HG03378 (cell line): ENCODE measurements at regions not wholly inside any gene's neighbourhood (a gene's known extent, or its start where the extent isn't known, plus 50 kb on each side); places are given as distances from the start of the nearest gene placed in this dataset.
"Not testable (repeated sequence)": the region's sequence is repeated elsewhere in the genome, so short reads cannot be mapped to it uniquely, and the experiment has no call there.

Source experiments
- ATAC-seq: cut with Tn5 transposase; IDR thresholded peaks from one replicate; pipeline ENCODE4 v1.9.1; 2021; ENCODE audit warnings: mild to moderate bottlenecking, moderate library complexity; ENCODE audit not compliant: unreplicated experiment

DNA sequence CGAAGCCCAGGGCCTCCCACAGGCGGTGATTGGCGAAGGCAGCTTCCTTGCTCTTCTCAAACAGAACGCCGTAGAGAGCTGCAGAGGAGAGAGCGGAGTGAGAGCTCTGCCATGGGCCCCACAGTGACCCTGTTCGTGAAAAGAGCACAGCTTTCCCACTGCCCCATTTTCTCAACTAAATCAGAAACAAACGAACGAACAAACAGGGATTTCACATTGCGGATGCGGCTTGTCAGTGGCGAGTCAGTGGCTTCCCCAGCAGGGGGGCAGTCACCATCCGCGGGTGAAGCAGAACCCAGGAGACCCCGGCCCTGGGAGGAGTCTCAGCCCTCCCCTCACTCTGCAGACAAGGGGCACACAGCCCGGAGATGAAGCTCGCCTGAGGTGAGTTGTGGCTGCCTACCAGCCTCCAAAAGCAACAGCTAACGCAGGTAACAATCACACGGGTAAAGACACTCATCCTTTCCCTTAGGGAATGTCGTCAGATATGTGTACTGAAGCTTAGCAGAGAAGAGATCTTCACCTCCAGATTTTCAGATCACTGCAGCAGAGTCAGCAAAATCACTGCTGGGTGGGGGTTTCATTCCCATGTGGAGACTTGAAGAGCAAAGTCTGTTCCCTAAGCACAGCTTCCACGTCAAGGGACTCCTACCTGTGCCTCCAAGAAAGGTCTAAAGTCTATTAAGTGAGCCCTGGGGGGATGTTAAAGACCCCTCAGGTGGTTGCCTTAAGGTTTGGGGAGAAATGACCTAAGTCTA lies 51.2 kb upstream of the GPR31 start:
- no peak for ATAC-seq

DNA sequence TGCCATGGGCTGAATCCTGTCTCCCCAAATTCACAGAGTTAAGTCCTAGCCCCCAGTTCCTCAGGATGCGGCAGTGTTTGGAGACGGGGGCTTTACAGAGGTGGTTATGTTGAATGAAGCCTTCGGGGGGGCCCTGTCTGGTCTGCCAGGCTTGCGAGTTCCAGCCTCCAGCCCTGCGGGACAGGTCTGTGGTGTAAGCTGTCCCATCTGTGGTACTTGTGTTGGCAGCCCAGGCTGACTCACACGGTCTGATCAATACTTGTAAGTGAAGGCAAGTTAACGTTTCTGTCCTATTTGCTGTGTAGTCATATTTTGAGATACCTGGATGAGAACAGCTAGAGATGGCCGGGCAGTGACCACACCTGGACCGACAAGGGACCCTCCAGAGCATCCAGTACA lies 51.8 kb upstream of the GPR31 start:
- ATAC-seq = no peak

DNA sequence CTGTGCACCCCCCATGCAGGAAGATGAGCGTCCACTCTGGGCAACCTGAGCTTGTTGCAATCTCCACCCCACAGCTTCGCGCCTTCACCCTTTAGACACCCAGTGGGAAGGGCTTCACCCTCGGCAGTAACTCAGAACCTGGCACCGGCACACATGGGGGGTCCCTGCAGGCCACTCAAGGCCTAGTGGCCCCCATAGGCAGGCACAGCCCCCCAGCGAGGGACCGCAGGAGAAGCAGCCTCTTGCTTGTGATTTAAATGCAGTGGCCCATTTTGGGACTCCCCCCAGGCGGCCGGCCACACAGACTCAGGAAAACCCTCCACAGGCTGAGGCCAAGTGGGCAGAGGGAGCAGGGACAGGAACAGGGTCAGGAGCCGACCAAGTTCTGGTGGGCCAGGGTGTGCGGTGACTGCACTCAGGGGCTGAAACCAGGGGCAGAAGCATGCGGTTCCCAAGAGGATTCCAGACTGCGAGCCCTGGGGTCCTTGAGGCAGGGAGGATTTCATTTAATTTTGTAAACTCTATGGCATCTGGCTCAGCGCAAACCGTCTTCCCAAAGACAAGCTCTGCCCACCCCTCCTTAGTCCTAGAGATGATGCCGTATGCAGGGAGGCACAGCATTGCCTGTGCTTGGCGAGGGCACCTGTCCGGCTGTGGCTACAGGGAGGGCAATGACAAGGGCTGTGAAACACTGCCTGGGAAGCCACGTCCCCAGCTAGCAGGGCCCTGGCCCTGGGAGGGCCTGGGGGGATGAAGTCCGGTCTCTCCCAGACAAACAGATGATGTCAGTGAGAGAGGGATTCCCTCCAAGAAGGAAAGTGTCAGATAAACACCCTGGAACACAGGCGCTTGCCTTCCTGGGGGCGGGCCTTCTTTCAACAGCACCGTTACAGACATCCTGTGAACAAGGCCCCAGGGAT lies 52.9 kb upstream of the GPR31 start:
- ATAC-seq = no peak

DNA sequence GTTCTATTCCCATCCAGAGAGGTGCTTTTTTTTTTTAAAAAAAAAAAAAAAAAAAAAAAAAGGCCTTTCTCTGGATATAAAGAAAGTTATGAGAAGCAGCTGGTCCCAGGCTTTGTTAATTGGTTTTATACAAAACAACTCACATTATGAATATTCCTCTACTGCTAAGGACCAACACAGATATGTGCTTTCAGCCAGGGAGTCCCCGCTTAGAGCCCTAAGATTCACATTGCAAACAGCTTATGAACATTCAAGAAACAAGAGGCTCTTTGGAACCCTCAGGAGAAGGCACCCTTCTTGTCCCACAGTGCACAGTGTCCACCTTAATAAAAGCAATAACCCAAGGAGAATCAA lies 53.5 kb upstream of the GPR31 start:
- ATAC-seq = no peak

DNA sequence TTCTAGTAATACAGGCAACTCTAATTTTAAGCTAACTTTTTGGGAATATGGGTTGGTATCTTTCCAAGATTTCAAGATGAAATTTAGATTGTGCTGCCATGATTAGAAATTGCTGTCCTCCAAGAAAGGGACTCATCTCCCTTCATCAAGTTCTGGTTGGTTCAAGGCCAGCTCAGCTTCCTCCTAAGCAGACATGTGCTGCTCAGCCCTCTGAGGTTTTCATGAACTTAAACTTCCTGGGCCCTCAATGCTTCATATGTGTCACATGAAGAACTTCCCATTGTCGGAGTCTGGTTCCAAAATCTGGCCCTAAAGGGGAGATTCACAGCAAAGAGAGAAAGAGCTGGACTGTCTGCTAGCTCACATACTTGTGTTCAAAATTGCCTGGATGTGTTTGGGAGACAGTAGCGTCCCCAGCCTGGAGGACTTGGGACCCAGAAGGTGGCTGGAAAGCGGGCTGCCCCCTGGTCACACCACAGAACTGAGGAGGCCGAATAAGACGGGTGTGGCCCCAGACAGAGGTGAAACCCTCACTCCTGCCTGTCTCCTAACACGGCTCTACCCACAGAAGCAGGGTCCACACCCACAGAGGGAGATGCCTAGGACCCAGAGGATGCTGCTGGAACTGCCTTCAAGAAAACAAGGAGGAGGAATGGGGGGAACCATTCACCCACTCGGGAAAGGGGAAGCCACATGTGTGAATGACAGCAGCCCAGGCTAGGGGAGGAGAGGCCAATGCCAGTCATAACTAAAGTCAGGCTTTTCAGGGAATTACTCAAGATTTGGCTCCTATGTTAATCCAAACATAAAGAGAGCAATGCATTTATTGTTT lies 54.3 kb upstream of the GPR31 start:
- ATAC-seq = no peak

DNA sequence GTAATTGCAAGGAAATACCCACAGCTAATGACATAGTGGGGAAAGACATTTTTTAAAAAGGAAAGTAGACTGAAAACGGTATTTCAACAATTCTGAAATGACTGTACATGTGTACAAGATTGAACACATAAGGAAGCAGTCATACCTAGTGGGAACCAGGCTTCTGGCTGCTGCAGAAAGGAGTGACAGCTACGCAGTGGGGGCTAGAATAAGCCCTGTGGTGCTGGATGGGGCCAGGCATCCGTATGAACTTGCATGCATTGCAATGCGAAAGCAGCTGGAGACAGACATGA lies 54.9 kb upstream of the GPR31 start:
- peak; percentile 70 for ATAC-seq

DNA sequence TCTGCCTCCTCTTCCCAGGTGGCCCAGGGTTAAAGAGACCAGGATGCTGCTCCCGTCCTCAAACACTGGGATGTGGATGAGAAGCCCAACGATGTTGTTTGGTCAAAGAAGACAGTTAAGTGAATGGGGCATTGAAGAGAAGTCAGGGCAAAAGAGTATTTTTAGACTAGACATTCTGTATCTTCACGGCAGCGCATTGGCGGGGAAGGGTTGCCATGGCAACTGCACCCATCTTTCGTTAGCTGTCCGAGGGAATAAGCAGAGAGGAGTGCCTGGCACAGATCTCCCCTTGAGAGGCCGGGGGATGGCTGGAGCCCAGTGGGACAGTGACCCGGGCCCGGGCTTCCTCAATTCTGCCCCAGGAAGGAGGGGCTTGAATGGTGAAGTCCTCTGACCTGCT lies 56.4 kb upstream of the GPR31 start:
- ATAC-seq = no peak

DNA sequence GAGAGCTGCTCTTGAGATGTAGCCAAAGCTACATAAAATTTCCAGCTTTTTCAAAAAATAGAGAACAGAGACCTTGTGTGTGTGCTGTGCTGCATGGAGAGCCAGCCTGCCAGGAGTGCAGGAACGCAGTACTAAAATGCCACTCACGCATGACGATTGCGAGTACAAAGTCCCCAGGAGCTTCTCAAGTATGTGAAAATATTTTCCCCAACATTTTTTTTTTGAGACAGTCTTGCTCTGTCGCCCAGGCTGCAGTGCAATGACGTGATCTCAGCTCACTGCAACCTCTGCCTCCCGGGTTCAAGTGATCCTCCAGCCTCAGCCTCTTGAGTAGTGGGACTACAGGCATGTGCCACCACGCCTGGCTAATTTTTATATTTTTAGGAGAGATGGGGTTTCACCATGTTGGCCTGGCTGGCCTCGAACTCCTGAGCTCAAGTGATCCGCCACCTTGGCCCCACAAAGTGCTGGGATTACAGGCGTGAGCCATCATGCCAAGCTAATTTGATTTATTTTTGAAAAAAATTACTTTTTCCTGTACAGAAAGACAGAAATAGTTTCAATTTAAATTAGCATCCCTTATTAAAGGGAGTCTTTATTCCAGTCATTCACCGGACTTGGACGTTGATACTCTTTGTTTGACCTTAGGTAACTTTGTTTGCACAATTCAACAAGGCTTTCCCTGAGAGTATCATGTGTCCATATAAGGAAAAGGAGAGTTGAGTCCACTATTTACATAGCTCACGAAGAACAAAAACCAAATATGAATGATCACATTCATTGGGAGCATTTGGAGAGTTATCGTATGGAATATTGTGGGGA lies 57.9 kb upstream of the GPR31 start:
- ATAC-seq = not testable (repeated sequence)

DNA sequence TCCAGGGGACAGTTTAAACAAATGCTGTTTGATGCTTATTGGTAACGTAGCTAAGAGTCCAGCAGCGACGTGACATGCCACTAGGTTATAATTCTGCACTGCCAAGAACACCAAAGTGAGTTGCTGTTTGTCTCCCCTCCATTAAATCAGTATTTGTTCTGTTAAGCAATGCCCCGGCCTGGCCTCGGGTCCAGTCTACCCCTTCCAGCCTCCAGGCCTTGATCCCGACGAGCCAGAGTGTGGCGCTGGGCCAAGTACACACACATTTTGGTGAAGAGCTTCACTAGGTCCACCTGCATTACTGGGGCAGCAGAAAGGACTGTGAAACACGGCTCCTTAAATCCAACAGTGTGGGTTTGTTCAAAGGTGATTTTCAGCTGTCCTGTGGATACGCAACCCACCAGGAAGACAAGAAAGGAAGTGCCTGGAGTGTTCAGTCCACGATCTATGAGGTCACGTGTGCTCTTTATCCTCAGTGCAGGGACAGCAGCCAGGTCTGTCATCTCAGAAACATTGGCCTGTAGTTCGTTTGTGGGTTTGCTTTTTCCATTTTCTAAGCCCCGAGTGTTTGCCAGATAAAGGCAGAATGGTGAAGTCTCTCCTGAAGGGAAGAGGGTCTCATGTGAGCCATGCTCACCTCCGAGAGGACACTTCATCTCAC lies 58.7 kb upstream of the GPR31 start:
- not testable (repeated sequence) for ATAC-seq

DNA sequence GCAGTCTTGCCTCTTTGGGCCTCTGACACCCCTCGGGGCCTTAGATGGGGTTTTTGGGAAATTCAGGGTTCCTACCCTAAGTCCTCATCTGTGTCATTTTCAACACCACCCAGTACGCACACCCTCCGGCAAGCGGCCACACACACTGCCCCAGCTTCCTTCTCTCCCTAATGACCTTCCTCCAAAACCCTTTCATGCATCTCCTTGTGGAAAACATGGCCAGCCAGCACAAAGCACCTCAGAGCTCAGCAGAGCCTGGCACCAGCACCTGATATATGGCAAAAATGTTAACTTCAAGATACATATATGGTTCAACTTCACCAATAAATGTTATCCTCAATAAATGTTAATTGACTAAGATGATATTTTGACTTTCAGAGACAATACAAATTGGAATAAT lies 59.3 kb upstream of the GPR31 start:
- ATAC-seq = not testable (repeated sequence)

DNA sequence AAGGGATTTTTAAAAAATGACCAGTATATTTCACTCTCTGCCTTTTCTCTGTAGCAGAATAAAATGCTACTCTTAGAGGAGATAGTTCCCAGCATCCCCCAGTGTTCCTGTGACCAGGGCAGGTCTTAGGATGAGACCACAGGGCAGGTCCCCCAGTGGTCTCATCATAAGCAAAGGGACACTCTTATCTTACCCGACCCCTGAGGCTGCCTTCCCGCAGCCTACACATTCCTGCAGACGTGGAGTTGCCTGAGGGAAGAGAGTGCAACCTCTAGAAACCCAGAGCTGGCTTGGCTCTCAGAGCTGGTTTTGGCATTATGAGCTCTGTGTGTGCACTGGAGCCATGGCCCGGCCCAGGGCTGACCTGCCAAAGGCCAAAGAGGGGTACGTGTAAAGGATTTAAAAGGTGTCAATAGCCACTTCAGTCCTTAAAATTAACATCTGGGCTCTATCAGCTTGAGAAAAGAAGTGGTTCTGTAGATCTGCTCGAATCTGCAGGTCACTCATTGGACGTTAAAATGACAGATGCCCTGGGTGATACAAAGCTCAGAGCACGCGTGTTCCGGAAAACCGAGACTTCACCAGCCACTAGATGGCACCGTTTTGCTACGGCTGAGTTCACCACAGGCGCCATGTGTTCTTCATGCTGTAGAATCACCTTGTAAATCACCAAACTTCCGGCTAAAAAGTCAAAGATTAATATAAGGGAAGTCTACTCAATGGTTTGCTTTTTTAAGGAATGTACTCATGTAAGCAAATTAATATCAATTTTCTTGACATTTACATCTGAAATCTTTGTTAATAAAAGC lies 60.4 kb upstream of the GPR31 start:
- ATAC-seq = not testable (repeated sequence)

DNA sequence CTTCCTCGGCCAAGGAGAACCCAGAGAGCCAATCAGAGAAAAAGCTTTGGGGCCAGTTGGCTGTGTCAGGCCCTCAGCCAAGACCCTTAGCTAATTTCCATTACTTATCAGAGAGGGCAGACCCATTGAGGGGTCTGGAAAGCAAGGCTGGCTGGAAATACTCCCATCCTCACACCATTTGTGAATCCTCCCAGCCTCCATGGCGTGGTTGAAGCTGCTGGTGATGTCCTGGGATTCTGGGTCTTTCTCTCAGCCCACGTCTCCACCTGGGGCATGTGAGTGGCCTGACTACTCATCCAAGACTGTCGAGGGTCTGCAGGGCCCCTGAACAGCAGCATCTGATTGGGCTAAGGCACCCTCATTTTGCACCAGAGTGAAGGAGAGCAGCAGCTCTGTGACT lies 61.3 kb upstream of the GPR31 start:
- not testable (repeated sequence) for ATAC-seq

DNA sequence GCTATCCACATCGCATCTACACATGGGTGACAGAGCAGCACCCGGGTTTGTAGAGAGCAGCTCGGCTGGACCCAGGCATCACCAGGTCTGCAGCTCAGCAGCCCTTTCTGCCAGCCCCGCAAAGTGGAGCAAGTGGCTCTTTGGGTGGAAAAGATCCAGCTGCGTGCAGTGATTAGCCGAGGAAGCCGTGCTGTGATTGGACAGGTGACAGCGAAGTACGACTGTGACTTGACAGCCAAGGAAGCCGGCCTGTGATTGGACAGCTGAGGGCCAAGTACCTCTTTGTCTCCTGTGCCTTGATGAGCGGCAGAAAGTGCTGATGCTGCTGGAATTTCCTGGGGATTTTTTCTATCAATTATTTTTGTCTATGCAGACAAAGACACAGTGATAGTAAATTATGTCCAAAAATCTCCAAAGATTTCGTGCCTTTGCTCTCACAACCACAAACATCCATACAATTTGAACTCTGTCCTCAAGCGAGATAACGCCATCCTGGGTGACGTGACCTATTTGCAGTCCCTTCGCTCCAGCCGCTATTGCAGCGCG lies 62.3 kb upstream of the GPR31 start:
- no peak for ATAC-seq

DNA sequence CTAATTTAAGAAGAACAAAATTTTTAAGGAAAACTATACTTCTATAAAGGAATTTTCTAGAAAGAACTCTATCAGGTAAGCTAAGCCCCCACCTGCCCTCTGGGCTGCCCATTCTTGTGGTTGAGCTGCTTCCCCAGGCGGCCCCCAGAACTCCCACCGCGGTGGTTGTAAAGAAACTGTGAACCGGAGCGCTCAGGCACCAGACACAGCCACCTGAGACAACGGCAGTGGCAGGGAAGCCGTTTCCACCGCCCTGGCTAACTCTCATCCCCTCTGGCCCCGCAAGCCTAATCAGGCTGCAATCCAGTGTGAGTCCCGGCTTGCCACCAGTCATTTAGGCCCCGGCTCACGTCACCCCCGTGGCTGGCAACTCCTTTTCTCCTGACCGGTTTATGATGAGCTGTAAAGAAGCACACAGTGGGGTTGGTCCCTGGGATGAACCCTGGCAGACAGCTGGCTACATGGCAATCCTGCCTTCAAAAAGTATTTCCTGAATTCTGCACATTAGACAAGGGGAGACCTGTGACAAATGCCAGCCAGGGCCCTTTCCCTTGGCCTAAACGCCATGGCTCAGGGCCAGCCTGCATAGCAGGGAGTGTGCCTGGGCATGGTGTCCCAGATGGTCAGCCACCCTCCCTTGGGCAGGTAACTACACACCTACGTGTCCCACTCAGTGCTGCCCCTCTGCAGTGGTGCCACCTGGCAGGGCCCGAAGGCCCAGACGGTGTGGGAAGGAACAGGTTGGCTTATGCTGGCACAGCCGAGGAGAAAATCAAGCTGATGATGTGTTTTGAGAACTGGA lies 63.8 kb upstream of the GPR31 start:
- no peak for ATAC-seq

DNA sequence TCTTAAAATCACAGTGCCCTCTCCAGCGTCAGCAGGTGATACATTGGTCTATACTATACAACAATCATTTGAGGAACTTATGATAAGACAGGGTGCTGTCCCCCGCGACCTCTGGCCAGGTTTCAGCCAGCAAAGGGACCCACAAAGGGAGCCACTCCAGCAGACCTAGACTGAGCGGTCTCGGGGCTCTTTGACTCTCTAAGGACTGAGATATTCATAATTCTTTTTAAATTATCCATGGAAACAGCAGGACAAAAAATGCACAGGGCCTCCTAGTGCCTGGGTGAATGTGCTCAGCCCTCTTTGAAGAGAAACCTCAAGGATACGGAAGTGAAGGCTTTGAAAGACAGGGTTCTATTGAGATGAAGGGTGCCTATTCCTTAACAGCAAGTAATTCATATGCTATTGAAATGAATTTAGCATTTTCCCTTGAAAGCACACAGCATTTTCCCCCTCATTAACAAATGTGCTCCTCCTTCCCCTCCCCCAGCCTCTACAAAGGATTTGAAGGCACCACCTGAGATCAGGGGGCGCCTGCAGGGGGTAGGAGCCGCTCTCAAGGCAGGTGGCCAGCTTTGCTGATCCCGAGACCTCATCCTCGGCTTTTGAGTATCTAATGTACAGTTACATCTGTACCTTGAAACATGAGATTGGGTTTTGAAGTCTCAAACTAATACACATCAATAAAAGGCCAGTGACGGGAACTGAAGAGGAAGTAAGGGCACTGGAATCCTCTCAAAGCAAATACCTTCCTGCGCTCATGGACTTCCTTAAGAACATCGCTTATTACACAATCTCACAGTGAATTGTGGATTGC lies 65.3 kb upstream of the UNC93A start:
- ATAC-seq = not testable (repeated sequence)

DNA sequence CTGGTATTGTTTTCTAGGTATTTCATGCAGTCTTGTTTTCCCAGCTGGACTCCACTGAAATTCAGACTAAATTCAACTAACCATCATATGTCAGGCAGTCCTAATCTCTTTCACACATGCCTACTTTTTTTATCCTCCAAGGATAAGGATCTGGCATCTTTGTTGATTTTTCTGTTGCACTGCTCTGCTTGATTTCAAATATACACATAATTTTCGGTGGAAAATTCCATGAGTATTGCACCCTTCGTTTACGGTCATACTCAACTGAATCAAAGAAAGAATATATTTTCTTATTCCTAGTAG lies 64.8 kb upstream of the UNC93A start:
- ATAC-seq = no peak

DNA sequence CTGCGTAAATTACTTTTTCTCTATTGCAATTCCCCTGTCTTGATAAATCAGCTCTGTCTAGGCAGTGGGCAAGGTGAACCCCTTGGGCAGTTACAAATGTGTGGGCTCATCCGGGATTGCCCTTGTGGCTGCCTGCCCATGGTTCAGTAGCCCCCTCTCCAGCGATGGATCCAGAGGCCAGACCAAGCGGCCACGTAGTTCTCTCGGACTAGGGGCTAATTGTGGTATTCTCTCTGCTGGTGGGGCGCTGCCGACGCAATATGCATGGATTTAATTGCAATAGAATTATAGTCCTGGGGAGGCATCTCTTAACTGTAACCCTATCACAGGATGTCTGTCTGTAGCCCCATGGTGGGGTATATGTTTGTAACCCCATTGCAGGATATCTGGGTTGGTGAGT lies 64.3 kb upstream of the UNC93A start:
- no peak for ATAC-seq

DNA sequence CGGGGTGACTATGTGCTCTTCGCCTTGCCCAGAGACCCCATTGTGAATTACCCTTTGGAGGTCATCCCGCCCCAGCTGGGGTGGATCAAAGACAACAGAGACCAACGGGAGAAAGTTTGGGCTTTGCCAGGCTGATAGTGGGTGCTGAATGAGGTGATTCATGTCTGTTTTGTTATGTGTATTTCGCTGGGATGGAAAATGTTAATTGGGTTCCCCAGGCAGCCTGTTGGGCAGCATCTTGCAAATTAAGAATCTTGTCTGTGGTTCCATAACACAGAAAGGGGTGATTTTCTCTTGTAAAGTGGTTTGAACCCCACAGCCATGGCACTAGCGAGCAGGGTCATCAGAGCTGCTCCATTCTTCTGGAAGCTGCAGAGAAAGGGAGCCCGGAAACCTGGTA lies 63.1 kb upstream of the UNC93A start:
- no peak for ATAC-seq
